ENCODE measurements at regions not wholly inside any gene's neighbourhood (a gene's known extent, or its start where the extent isn't known, plus 50 kb on each side); places are given as distances from the start of the nearest gene placed in this dataset.

- no peak for TF ChIP-seq CTCF (conservative IDR thresholded peaks at IDR 0.05)
- no peak overlapping the region for H3K27ac ChIP-seq
Observed at GRCh38 chr10:75347186-75347585, 54.4 kb downstream of the ZNF503 start.

DNA sequence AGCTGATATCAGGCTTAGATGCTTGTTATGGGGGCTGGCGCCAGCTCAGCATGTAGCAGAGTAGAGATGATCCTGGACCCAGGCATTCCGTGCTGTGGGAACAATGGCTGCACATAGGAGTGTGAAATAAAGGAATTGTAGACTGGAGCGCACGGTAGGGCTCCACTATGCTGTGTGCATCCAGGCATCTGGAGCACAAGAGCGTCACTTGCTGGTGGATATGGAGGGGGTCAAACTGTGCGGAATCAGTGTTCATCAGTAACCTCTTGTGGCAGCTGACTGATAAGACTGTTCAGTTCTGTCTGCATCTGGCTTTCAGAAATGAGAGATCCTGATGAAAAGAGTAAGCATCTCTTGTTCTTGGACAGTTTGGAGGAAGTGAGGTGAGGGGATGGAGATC is 55.8 kb downstream of the ZNF503 start:
- no peak overlapping the region for H3K27ac ChIP-seq
- no peak for TF ChIP-seq CTCF (conservative IDR thresholded peaks at IDR 0.05)

DNA sequence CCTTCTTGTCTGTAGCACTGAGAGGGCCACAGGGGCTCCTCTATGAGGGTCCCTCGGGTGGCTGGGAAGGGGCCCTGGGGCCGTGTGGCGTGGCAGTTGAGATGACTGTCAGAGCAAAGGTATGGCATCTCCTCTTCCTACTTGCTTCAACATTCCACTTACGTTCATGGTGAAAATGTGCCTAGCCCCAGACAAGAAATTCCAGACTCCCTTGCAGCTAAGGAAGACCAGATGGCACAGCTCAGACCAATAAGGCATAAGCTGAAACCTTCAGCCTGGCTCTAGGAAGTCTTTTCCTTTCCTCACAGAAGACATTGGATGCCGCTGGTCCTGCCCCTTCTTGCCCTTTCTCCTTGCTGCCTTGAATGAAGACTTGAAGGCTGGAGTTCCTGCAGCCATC is 57.4 kb downstream of the ZNF503 start:
- TF ChIP-seq CTCF (conservative IDR thresholded peaks at IDR 0.05), result no peak
- H3K27ac ChIP-seq, result no peak overlapping the region

DNA sequence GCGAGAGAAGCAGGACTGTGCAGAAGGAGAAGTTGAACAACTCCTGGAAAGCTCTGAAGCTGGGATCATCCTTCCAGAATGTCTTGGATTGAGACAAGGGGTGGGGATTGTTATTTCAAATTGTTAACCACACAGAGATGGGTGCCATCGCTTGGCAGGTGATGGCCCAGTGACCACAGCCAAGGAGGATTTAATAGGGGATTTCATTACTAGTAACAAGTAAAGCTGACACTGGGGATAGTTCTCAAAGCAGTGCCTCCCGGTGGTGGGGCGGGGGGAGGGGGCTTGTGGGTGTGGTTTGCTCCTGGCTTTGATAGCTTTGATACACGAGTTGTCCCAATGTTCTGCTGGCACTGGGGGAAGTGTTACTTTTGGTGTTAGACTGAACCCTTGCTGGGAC is 59.2 kb downstream of the ZNF503 start:
- TF ChIP-seq CTCF (conservative IDR thresholded peaks at IDR 0.05), result no peak

DNA sequence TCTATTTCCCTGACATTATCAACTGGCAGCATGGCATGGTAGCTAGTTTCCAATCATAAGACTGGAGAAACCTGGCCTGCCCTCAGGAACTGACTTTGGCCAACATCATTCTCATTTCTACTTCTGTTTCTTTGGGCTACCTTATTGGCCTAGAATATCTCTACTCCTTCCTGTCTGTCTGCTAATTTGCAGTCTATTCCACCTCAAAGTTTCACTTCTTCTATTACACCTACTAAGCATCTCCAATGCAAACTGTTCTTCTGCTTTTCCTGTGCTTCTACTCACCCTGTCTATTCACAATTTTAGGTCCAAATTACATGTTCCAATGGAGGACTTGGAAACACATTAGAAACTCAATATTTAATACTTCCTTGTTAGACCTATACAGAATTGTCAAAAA is 65.6 kb downstream of the ZNF503 start:
- TF ChIP-seq CTCF (conservative IDR thresholded peaks at IDR 0.05), result no peak
- H3K27ac ChIP-seq, result no peak overlapping the region

More for the DNA sequence above, 59.2 kb downstream of the ZNF503 start:
- H3K27ac ChIP-seq, result no peak overlapping the region

DNA sequence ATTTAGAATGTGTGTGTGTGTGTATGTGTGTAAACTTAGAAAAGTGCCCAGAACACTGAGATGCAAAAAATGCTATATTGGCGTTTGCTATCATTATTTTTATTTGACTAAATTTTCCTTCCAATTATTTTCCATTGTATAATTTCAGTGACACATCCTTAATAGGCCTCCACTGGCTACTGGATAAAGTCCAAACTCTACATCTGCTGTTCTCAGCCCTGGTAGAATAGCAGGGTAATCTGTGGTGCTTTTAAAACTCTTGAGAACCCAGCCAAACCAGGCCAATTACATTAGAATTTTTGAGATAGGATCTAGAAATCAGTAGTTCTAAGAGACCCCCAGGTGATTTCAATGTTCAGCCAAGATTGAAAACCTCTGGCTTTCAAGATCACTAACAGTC is 66.4 kb downstream of the ZNF503 start:
- no peak for TF ChIP-seq CTCF (conservative IDR thresholded peaks at IDR 0.05)
- no peak overlapping the region for H3K27ac ChIP-seq

GRCh38 chr10:75334720-75335119 is 66.8 kb downstream of the ZNF503 start:
- no peak for TF ChIP-seq CTCF (conservative IDR thresholded peaks at IDR 0.05)

GRCh38 chr10:75332081-75332480 is 69.5 kb downstream of the ZNF503 start:
- TF ChIP-seq CTCF (conservative IDR thresholded peaks at IDR 0.05), result no peak
- H3K27ac ChIP-seq, result no peak overlapping the region

More at GRCh38 chr10:75334720-75335119, 66.8 kb downstream of the ZNF503 start:
- H3K27ac ChIP-seq, result no peak overlapping the region
